ENCODE measurements at regions not wholly inside any gene's neighbourhood (a gene's known extent, or its start where the extent isn't known, plus 50 kb on each side); places are given as distances from the start of the nearest gene placed in this dataset.

- DNase-seq (ENCODE audit: low spot score) = no peak
- Histone ChIP-seq H3K9me2 (replicated peaks; ENCODE audit: insufficient read depth) (no peaks in the 10 kb centered on the region), H3K27me3 (no peaks in the 10 kb centered on the region), H3K4me3 (no peak overlapping the region), H3K36me3 (replicated peaks; ENCODE audit: insufficient read depth, low read depth) (no peaks in the 10 kb centered on the region), H2AFZ (no peak overlapping the region), H3K79me2 (no peaks in the 10 kb centered on the region), H3K27ac (no peak overlapping the region), H3K4me2 (no peak overlapping the region), H4K20me1 (ENCODE audit: insufficient read depth, poor library complexity, severe bottlenecking) (no peaks in the 10 kb centered on the region), H3K9me3 (ENCODE audit: low read depth) (no peaks in the 10 kb centered on the region), H3K4me1 (ENCODE audit: insufficient read depth) (no peaks in the 10 kb centered on the region)
- WGBS (ENCODE audit: low lambda C conversion rate, missing lambda C conversion rate) = 79% methylated on average over 1 of the region's 1 CpG
- no peak for TF ChIP-seq EZH2 (IDR thresholded peaks at IDR 0.05; ENCODE audit: borderline replicate concordance)
Measured at GRCh38 chr13:85076343-85076742, 722.9 kb downstream of the SLITRK6 start.

GRCh38 chr13:85074543-85075313 is 724.5 kb downstream of the SLITRK6 start:
- no peak overlapping the region for H3K4me2 ChIP-seq
- DNase-seq (ENCODE audit: low spot score) = no peak
- H3K79me2 ChIP-seq = no peaks in the 10 kb centered on the region
- no peaks in the 10 kb centered on the region for H3K36me3 ChIP-seq (replicated peaks; ENCODE audit: insufficient read depth, low read depth)
- no peak overlapping the region for H2AFZ ChIP-seq
- H4K20me1 ChIP-seq (ENCODE audit: insufficient read depth, poor library complexity, severe bottlenecking) = no peaks in the 10 kb centered on the region
- no peaks in the 10 kb centered on the region for H3K9me3 ChIP-seq (ENCODE audit: low read depth)
- TF ChIP-seq CTCF (IDR thresholded peaks at IDR 0.05; ENCODE audit: poor library complexity) = no peak
- no peak for TF ChIP-seq EZH2phosphoT487 (IDR thresholded peaks at IDR 0.05; ENCODE audit: low read depth, severe bottlenecking, unreplicated experiment)
- TF ChIP-seq EZH2 (IDR thresholded peaks at IDR 0.05; ENCODE audit: borderline replicate concordance) = no peak
- 82% methylated on average over 5 of the region's 5 CpGs for WGBS (ENCODE audit: low lambda C conversion rate, missing lambda C conversion rate)
- no peak overlapping the region for H3K4me3 ChIP-seq
- no peaks in the 10 kb centered on the region for H3K27me3 ChIP-seq
- H3K9me2 ChIP-seq (replicated peaks; ENCODE audit: insufficient read depth) = no peaks in the 10 kb centered on the region
- H3K27ac ChIP-seq = no peak overlapping the region
- H3K4me1 ChIP-seq (ENCODE audit: insufficient read depth) = no peaks in the 10 kb centered on the region

GRCh38 chr13:85068231-85068630 is 731.0 kb downstream of the SLITRK6 start:
- Histone ChIP-seq H3K79me2 (no peaks in the 10 kb centered on the region), H3K27ac (no peak overlapping the region), H4K20me1 (ENCODE audit: insufficient read depth, poor library complexity, severe bottlenecking) (no peaks in the 10 kb centered on the region), H3K4me1 (ENCODE audit: insufficient read depth) (no peaks in the 10 kb centered on the region), H3K36me3 (replicated peaks; ENCODE audit: insufficient read depth, low read depth) (no peaks in the 10 kb centered on the region), H3K4me2 (no peak overlapping the region), H2AFZ (no peak overlapping the region), H3K9me2 (replicated peaks; ENCODE audit: insufficient read depth) (no peaks in the 10 kb centered on the region), H3K4me3 (no peak overlapping the region), H3K27me3 (no peaks in the 10 kb centered on the region), H3K9me3 (ENCODE audit: low read depth) (no peaks in the 10 kb centered on the region)
- 78% methylated on average over 3 of the region's 3 CpGs for WGBS (ENCODE audit: low lambda C conversion rate, missing lambda C conversion rate)
- TF ChIP-seq EZH2phosphoT487 (IDR thresholded peaks at IDR 0.05; ENCODE audit: low read depth, severe bottlenecking, unreplicated experiment) = no peak
- no peak for DNase-seq (ENCODE audit: low spot score)

GRCh38 chr13:85040215-85040614 is 759.0 kb downstream of the SLITRK6 start:
- Histone ChIP-seq H3K4me2 (no peak overlapping the region), H3K79me2 (no peaks in the 10 kb centered on the region), H3K36me3 (replicated peaks; ENCODE audit: insufficient read depth, low read depth) (no peaks in the 10 kb centered on the region), H3K9me3 (ENCODE audit: low read depth) (no peaks in the 10 kb centered on the region), H4K20me1 (ENCODE audit: insufficient read depth, poor library complexity, severe bottlenecking) (no peaks in the 10 kb centered on the region), H3K4me1 (ENCODE audit: insufficient read depth) (no peaks in the 10 kb centered on the region), H2AFZ (no peak overlapping the region), H3K27ac (no peak overlapping the region), H3K4me3 (no peak overlapping the region), H3K27me3 (no peaks in the 10 kb centered on the region), H3K9me2 (replicated peaks; ENCODE audit: insufficient read depth) (no peaks in the 10 kb centered on the region)
- TF ChIP-seq EZH2 (IDR thresholded peaks at IDR 0.05; ENCODE audit: borderline replicate concordance) (no peak), CTCF (IDR thresholded peaks at IDR 0.05; ENCODE audit: poor library complexity) (no peak), EZH2phosphoT487 (IDR thresholded peaks at IDR 0.05; ENCODE audit: low read depth, severe bottlenecking, unreplicated experiment) (no peak)
- DNase-seq (ENCODE audit: low spot score) = no peak
- WGBS (ENCODE audit: low lambda C conversion rate, missing lambda C conversion rate) = 74% methylated on average over 1 of the region's 1 CpG
